ENCODE measurements at regions not wholly inside any gene's neighbourhood (a gene's known extent, or its start where the extent isn't known, plus 50 kb on each side); places are given as distances from the start of the nearest gene placed in this dataset.
"Not testable (repeated sequence)": the region's sequence is repeated elsewhere in the genome, so short reads cannot be mapped to it uniquely, and the experiment has no call there.

- not testable (repeated sequence) for H3K27ac Mint-ChIP-seq, H3K27me3 Mint-ChIP-seq, H3K4me3 Mint-ChIP-seq, H3K9me3 Mint-ChIP-seq, H3K4me1 Mint-ChIP-seq, H3K36me3 Mint-ChIP-seq
These were observed 2092.5 kb upstream of the TPTE start for GRCh38 chr21:8428668-8429456.

- not testable (repeated sequence) for H3K4me1 Mint-ChIP-seq, H3K36me3 Mint-ChIP-seq
These were observed 2086.7 kb upstream of the TPTE start for GRCh38 chr21:8434710-8435109.

GRCh38 chr21:8443093-8443492 lies 2078.3 kb upstream of the TPTE start:
- H3K4me3 Mint-ChIP-seq, H3K36me3 Mint-ChIP-seq, H3K27ac Mint-ChIP-seq, H3K4me1 Mint-ChIP-seq, H3K9me3 Mint-ChIP-seq, H3K27me3 Mint-ChIP-seq: not testable (repeated sequence)

More at GRCh38 chr21:8434710-8435109, 2086.7 kb upstream of the TPTE start:
- not testable (repeated sequence) for H3K27me3 Mint-ChIP-seq, H3K9me3 Mint-ChIP-seq, H3K27ac Mint-ChIP-seq, H3K4me3 Mint-ChIP-seq

- not testable (repeated sequence) for H3K4me3 Mint-ChIP-seq, H3K27me3 Mint-ChIP-seq, H3K36me3 Mint-ChIP-seq, H3K27ac Mint-ChIP-seq, H3K9me3 Mint-ChIP-seq, H3K4me1 Mint-ChIP-seq
These were observed 2071.6 kb upstream of the TPTE start for GRCh38 chr21:8449807-8450206.

- not testable (repeated sequence) for H3K27ac Mint-ChIP-seq, H3K4me3 Mint-ChIP-seq, H3K9me3 Mint-ChIP-seq, H3K4me1 Mint-ChIP-seq, H3K27me3 Mint-ChIP-seq, H3K36me3 Mint-ChIP-seq
These were observed 2065.9 kb upstream of the TPTE start for GRCh38 chr21:8455279-8456128.

- not testable (repeated sequence) for H3K4me1 Mint-ChIP-seq, H3K4me3 Mint-ChIP-seq, H3K27me3 Mint-ChIP-seq, H3K36me3 Mint-ChIP-seq, H3K27ac Mint-ChIP-seq, H3K9me3 Mint-ChIP-seq
These were observed 2056.8 kb upstream of the TPTE start for GRCh38 chr21:8464403-8465152.

GRCh38 chr21:8466642-8467041 lies 2054.7 kb upstream of the TPTE start:
- H3K36me3 Mint-ChIP-seq, H3K4me3 Mint-ChIP-seq, H3K4me1 Mint-ChIP-seq, H3K27ac Mint-ChIP-seq, H3K27me3 Mint-ChIP-seq, H3K9me3 Mint-ChIP-seq: not testable (repeated sequence)

All from IgD-negative memory B cell (primary cell).